ENCODE measurements at regions not wholly inside any gene's neighbourhood (a gene's known extent, or its start where the extent isn't known, plus 50 kb on each side); places are given as distances from the start of the nearest gene placed in this dataset.

GRCh38 chr5:124353016-124353415 is 393.4 kb downstream of the ZNF608 start:
- no peak for DNase-seq (ENCODE audit: low spot score, unreplicated experiment)
- no peak overlapping the region for H3K4me3 Mint-ChIP-seq (ENCODE audit: low read depth)
- no peaks in the 10 kb centered on the region for H3K4me1 Mint-ChIP-seq (ENCODE audit: low read depth)
- H3K36me3 Mint-ChIP-seq (ENCODE audit: insufficient read depth) = no peaks in the 10 kb centered on the region
- H3K27me3 Mint-ChIP-seq = no peaks in the 10 kb centered on the region
- peaks cover 9% of the 10 kb centered on the region for H3K9me3 Mint-ChIP-seq (ENCODE audit: low read depth)
- no peak overlapping the region for H3K27ac Mint-ChIP-seq
- TF ChIP-seq CTCF (IDR thresholded peaks at IDR 0.05; ENCODE audit: unreplicated experiment) = no peak

GRCh38 chr5:124352312-124352711 is 394.1 kb downstream of the ZNF608 start:
- no peak overlapping the region for H3K4me3 Mint-ChIP-seq (ENCODE audit: low read depth)
- no peaks in the 10 kb centered on the region for H3K36me3 Mint-ChIP-seq (ENCODE audit: insufficient read depth)
- no peaks in the 10 kb centered on the region for H3K27me3 Mint-ChIP-seq
- DNase-seq (ENCODE audit: low spot score, unreplicated experiment) = no peak
- H3K27ac Mint-ChIP-seq = no peak overlapping the region
- TF ChIP-seq CTCF (IDR thresholded peaks at IDR 0.05; ENCODE audit: unreplicated experiment) = no peak
- no peaks in the 10 kb centered on the region for H3K4me1 Mint-ChIP-seq (ENCODE audit: low read depth)
- H3K9me3 Mint-ChIP-seq (ENCODE audit: low read depth) = peaks cover 7% of the 10 kb centered on the region

- no peaks in the 10 kb centered on the region for H3K36me3 Mint-ChIP-seq (ENCODE audit: insufficient read depth)
- H3K27me3 Mint-ChIP-seq = no peaks in the 10 kb centered on the region
- H3K9me3 Mint-ChIP-seq (ENCODE audit: low read depth) = peaks cover 5% of the 10 kb centered on the region
- no peaks in the 10 kb centered on the region for H3K4me1 Mint-ChIP-seq (ENCODE audit: low read depth)
- H3K27ac Mint-ChIP-seq = no peak overlapping the region
- H3K4me3 Mint-ChIP-seq (ENCODE audit: low read depth) = no peak overlapping the region
- no peak for DNase-seq (ENCODE audit: low spot score, unreplicated experiment)
- no peak for TF ChIP-seq CTCF (IDR thresholded peaks at IDR 0.05; ENCODE audit: unreplicated experiment)
Measured at GRCh38 chr5:124349931-124350330, 396.5 kb downstream of the ZNF608 start.

- Mint-ChIP-seq H3K27me3 (no peaks in the 10 kb centered on the region), H3K4me1 (ENCODE audit: low read depth) (peaks cover 8% of the 10 kb centered on the region), H3K4me3 (ENCODE audit: low read depth) (no peak overlapping the region), H3K36me3 (ENCODE audit: insufficient read depth) (no peaks in the 10 kb centered on the region), H3K27ac (peak overlapping the region; percentile 6), H3K9me3 (ENCODE audit: low read depth) (no peaks in the 10 kb centered on the region)
- TF ChIP-seq CTCF (IDR thresholded peaks at IDR 0.05; ENCODE audit: unreplicated experiment) = no peak
- no peak for DNase-seq (ENCODE audit: low spot score, unreplicated experiment)
Measured at GRCh38 chr5:124343451-124343867, 403.0 kb downstream of the ZNF608 start.

- peaks cover 8% of the 10 kb centered on the region for H3K4me1 Mint-ChIP-seq (ENCODE audit: low read depth)
- H3K27me3 Mint-ChIP-seq = no peaks in the 10 kb centered on the region
- H3K9me3 Mint-ChIP-seq (ENCODE audit: low read depth) = no peaks in the 10 kb centered on the region
- H3K36me3 Mint-ChIP-seq (ENCODE audit: insufficient read depth) = no peaks in the 10 kb centered on the region
- no peak overlapping the region for H3K4me3 Mint-ChIP-seq (ENCODE audit: low read depth)
- no peak for TF ChIP-seq CTCF (IDR thresholded peaks at IDR 0.05; ENCODE audit: unreplicated experiment)
- DNase-seq (ENCODE audit: low spot score, unreplicated experiment) = no peak
- H3K27ac Mint-ChIP-seq = no peak overlapping the region
Measured at GRCh38 chr5:124342986-124343385, 403.5 kb downstream of the ZNF608 start.
